MCF 10A (cell line): ENCODE measurements at regions not wholly inside any gene's neighbourhood (a gene's known extent, or its start where the extent isn't known, plus 50 kb on each side); places are given as distances from the start of the nearest gene placed in this dataset.
"Not testable (repeated sequence)": the region's sequence is repeated elsewhere in the genome, so short reads cannot be mapped to it uniquely, and the experiment has no call there.

Experiments
- BruUV-seq: library from RNA; stranded (reverse); fragments of 400-500 nt; replicated peaks from 2 replicates; lab custom pipeline; 2021; lab: Mats Ljungman, UMichigan
- CTCF ChIA-PET: fragments of 300-600 bp; sonication (Branson Sonifier 250); formaldehyde crosslinking; extraction: SDS; loops from one replicate; lab custom pipeline; 2021; ENCODE audit warnings: antibody characterized with exemption, inconsistent platforms; lab: Yijun Ruan, JAX
- POLR2A ChIA-PET: fragments of 300-600, 350-650 bp; sonication (Branson Sonifier 250); formaldehyde crosslinking; extraction: SDS; loops from one replicate; lab custom pipeline; 2020; ENCODE audit warnings: antibody characterized with exemption, inconsistent platforms; lab: Yijun Ruan, JAX
- DNase-seq: peaks from one replicate; pipeline ENCODE4 v3.0.0-alpha.2; 2018; ENCODE audit not compliant: unreplicated experiment
- H3K27ac Mint-ChIP-seq: one replicate; pipeline ENCODE4 v1.8.0; 2022; ENCODE audit warnings: mild to moderate bottlenecking, low read depth, mixed read lengths; ENCODE audit not compliant: unreplicated experiment
- H3K27me3 Mint-ChIP-seq: one replicate; pipeline ENCODE4 v1.8.0; 2022; ENCODE audit warnings: mixed read lengths; ENCODE audit not compliant: insufficient read depth, unreplicated experiment
- H3K36me3 Mint-ChIP-seq: one replicate; pipeline ENCODE4 v1.8.0; 2022; ENCODE audit warnings: mild to moderate bottlenecking, moderate library complexity, mixed read lengths; ENCODE audit not compliant: insufficient read depth, unreplicated experiment
- H3K4me1 Mint-ChIP-seq: one replicate; pipeline ENCODE4 v1.8.0; 2022; ENCODE audit warnings: mixed read lengths; ENCODE audit not compliant: insufficient read depth, unreplicated experiment
- H3K4me3 Mint-ChIP-seq: one replicate; pipeline ENCODE4 v1.8.0; 2022; ENCODE audit warnings: mild to moderate bottlenecking, moderate library complexity, mixed read lengths; ENCODE audit not compliant: unreplicated experiment
- H3K9me3 Mint-ChIP-seq: one replicate; pipeline ENCODE4 v1.8.0; 2022; ENCODE audit warnings: mixed read lengths; ENCODE audit not compliant: unreplicated experiment
- CTCF ChIP-seq: fragments of 200-600 bp; IDR thresholded peaks from one replicate; pipeline ENCODE4 v1.8.0; 2022; ENCODE audit warnings: antibody characterized with exemption, mild to moderate bottlenecking; ENCODE audit not compliant: unreplicated experiment
- intact Hi-C: fragments of 100-400 bp; cut with micrococcal nuclease; formaldehyde crosslinking; loops from 2 replicates; pipeline ENCODE4 v1.14.1; 2022

- Mint-ChIP-seq H3K36me3 (no peaks in the 10 kb centered on the region), H3K27me3 (no peaks in the 10 kb centered on the region), H3K9me3 (no peaks in the 10 kb centered on the region), H3K27ac (no peak overlapping the region), H3K4me3 (no peak overlapping the region), H3K4me1 (no peaks in the 10 kb centered on the region)
- no peak for TF ChIP-seq CTCF
- no TSS peak for BruUV-seq
- ChIA-PET CTCF (no interaction called here), POLR2A (no interaction called here)
- DNase-seq, result no peak
- intact Hi-C loops, result no loop called here
Observed at GRCh38 chr14:105913861-105914260, 387.5 kb downstream of the TMEM121 start.

GRCh38 chr14:105914281-105914680 lies 387.9 kb downstream of the TMEM121 start:
- H3K4me3 Mint-ChIP-seq, DNase-seq, H3K27me3 Mint-ChIP-seq, CTCF ChIA-PET, H3K27ac Mint-ChIP-seq, intact Hi-C loops, H3K36me3 Mint-ChIP-seq, H3K9me3 Mint-ChIP-seq, BruUV-seq, POLR2A ChIA-PET, H3K4me1 Mint-ChIP-seq: not testable (repeated sequence)

GRCh38 chr14:105914738-105915385 lies 388.5 kb downstream of the TMEM121 start:
- Mint-ChIP-seq H3K9me3 (no peaks in the 10 kb centered on the region), H3K4me1 (no peaks in the 10 kb centered on the region), H3K4me3 (no peak overlapping the region), H3K36me3 (no peaks in the 10 kb centered on the region), H3K27me3 (no peaks in the 10 kb centered on the region), H3K27ac (no peak overlapping the region)
- no TSS peak for BruUV-seq
- ChIA-PET POLR2A (no interaction called here), CTCF (no interaction called here)
- intact Hi-C loops, result no loop called here
- TF ChIP-seq CTCF, result no peak
- no peak for DNase-seq

- CTCF ChIA-PET, H3K4me1 Mint-ChIP-seq, H3K9me3 Mint-ChIP-seq, H3K27me3 Mint-ChIP-seq, POLR2A ChIA-PET, BruUV-seq, intact Hi-C loops, H3K36me3 Mint-ChIP-seq, DNase-seq, H3K27ac Mint-ChIP-seq, H3K4me3 Mint-ChIP-seq: not testable (repeated sequence)
Observed at GRCh38 chr14:105915546-105915945, 389.2 kb downstream of the TMEM121 start.

- intact Hi-C loops, H3K27ac Mint-ChIP-seq, H3K9me3 Mint-ChIP-seq, H3K4me1 Mint-ChIP-seq, POLR2A ChIA-PET, H3K4me3 Mint-ChIP-seq, CTCF ChIA-PET, DNase-seq, H3K36me3 Mint-ChIP-seq, H3K27me3 Mint-ChIP-seq, BruUV-seq: not testable (repeated sequence)
Observed at GRCh38 chr14:105917136-105917932, 391.0 kb downstream of the TMEM121 start.
